ENCODE measurements at regions not wholly inside any gene's neighbourhood (a gene's known extent, or its start where the extent isn't known, plus 50 kb on each side); places are given as distances from the start of the nearest gene placed in this dataset.

DNA sequence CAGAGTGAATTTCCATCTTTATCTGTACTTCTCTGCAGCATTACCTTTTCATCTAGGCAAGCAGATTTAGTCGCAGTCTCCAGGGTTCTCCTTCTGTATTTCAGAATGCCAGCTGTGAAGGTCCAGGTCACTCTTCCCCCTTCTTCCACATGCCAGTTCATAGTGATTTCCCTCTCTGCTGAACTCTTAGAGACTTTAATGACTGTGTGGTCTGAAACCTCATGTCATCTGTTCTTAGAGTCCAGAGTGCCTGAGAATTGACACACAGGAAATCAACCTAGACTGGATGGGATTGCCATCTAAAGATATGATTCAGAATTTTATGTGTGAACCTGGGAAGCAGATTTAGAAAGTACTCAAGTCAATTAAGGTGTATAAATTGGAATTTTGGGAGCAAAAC is 248.1 kb downstream of the TPBG start:
- no peak for DNase-seq (ENCODE audit: low read depth)
- TF ChIP-seq, protein P1, sequence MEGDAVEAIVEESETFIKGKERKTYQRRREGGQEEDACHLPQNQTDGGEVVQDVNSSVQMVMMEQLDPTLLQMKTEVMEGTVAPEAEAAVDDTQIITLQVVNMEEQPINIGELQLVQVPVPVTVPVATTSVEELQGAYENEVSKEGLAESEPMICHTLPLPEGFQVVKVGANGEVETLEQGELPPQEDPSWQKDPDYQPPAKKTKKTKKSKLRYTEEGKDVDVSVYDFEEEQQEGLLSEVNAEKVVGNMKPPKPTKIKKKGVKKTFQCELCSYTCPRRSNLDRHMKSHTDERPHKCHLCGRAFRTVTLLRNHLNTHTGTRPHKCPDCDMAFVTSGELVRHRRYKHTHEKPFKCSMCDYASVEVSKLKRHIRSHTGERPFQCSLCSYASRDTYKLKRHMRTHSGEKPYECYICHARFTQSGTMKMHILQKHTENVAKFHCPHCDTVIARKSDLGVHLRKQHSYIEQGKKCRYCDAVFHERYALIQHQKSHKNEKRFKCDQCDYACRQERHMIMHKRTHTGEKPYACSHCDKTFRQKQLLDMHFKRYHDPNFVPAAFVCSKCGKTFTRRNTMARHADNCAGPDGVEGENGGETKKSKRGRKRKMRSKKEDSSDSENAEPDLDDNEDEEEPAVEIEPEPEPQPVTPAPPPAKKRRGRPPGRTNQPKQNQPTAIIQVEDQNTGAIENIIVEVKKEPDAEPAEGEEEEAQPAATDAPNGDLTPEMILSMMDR (IDR thresholded peaks at IDR 0.05; ENCODE audit: low read length, missing control alignments) = no peak
- no peak overlapping the region for H3K4me3 ChIP-seq (replicated peaks; ENCODE audit: low read depth, low read length)

DNA sequence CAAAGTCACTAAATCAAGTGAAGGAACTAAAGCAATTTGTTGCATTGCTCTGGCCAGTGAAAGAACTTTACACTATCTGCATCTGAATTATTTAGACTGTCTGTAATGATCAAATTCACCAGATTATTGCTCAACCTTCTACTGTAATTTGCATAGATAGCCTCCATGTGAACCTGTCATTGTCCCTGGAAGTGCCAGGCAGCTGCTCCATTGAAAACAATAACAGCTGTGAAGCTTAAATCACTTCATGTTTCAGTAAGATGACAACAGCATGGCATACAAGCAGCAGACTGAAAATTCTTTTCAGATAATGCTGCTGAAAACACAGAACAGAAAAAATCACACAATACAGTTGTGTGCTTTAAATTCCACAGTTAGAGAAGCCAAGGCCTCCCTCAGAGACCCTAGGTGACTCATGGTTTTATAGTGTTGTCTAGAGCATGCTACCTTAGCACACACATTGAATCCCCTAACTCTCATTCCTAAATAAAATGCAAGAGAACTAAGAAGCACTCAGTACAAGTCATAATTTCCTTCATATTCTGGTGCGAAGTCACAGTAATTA is 248.9 kb downstream of the TPBG start:
- TF ChIP-seq, protein P1 (IDR thresholded peaks at IDR 0.05; ENCODE audit: low read length, missing control alignments) = no peak
- H3K4me3 ChIP-seq (replicated peaks; ENCODE audit: low read depth, low read length) = no peak overlapping the region
- peak; percentile 23 for DNase-seq (ENCODE audit: low read depth)

DNA sequence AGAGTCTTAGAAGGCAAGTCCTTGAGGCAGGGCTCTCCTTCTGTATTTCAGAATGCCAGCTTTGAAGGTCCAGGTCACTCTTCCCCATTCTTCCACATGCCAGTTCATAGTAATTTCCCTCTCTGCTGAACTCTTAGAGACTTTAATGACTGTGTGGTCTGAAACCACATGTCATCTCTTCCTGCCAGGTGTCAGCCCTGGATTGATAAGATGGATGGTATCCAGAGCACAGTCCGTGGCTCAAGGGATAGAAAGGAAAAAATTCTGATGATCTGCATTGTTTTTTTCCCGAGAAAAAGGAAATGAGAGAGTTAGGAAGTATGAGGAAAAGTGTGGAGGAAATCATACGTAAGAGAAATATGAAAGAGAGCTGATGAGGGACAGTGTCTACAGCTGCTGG is 250.9 kb downstream of the TPBG start:
- no peak for DNase-seq (ENCODE audit: low read depth)
- no peak overlapping the region for H3K4me3 ChIP-seq (replicated peaks; ENCODE audit: low read depth, low read length)
- TF ChIP-seq, protein P1 (IDR thresholded peaks at IDR 0.05; ENCODE audit: low read length, missing control alignments) = no peak

DNA sequence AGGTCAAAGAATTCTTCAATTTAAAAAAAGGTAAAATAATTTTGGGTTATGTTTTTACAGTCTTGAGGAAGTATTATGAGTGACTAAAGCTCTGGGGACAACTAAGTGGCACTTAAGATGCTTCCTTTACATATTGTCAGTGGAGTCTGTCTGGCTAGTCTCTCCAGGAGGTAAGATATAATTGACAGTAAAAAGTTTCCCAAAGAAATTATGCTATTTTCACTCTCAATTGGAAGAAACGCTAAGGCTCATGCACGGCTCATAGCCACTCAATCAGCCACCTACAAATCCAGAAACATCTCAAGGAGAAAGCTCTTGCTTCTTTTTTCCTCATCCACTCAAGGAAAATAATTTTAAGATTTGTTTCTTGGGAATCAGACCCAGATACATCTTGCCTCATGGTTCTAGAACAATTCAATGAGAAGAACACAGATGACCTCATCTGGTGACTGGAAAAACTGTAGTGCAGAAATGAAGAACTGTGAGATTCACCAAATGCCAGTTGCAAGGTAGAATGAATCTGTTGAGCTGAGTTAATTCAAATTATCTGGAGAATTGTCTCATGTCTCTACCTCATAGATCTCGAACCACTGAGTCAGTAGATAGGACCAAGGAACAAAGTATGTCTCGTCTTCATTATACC is 252.9 kb downstream of the TPBG start:
- H3K4me3 ChIP-seq (replicated peaks; ENCODE audit: low read depth, low read length) = no peak overlapping the region
- TF ChIP-seq, protein P1 (IDR thresholded peaks at IDR 0.05; ENCODE audit: low read length, missing control alignments) = no peak
- peak; percentile 16 for DNase-seq (ENCODE audit: low read depth)

DNA sequence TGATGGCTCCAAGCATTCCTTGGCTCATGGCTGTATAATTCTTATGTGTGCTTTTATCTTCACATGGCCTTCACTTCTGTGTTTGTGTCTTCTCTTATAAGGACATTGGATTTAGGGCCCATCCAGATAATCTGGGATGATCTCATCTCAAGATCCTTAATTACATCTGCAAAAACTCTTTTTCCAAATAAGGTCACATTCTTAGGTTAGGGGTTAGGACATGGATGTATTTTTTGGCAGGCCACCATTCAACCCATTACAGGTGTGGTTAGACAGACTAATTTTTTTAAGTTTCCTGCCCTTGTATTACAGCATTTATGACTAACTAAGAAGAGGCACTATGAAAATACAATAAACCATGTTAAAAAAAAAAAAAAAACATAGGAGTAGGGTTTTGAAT is 254.0 kb downstream of the TPBG start:
- DNase-seq (ENCODE audit: low read depth) = no peak
- TF ChIP-seq, protein P1 (IDR thresholded peaks at IDR 0.05; ENCODE audit: low read length, missing control alignments) = no peak
- no peak overlapping the region for H3K4me3 ChIP-seq (replicated peaks; ENCODE audit: low read depth, low read length)

DNA sequence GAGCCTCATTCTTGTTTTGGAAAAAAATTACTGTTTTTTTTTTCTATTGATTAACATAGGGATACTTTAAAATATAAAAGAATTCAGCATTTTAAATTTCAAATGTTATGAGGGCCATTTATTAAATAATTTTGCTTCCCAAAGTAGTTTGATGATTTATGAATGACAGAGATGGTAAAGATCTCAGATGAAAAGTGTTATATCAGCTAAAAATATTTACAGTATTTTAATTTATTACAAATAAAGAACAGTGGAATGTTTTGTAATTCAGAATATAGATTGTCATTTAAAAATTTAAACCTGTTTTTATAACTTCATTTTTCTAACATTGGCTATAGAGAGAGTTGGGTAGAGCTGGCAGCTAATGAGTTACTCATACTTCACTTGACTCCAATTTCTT is 256.0 kb downstream of the TPBG start:
- no peak overlapping the region for H3K4me3 ChIP-seq (replicated peaks; ENCODE audit: low read depth, low read length)
- TF ChIP-seq, protein P1 (IDR thresholded peaks at IDR 0.05; ENCODE audit: low read length, missing control alignments) = no peak
- DNase-seq (ENCODE audit: low read depth) = no peak

DNA sequence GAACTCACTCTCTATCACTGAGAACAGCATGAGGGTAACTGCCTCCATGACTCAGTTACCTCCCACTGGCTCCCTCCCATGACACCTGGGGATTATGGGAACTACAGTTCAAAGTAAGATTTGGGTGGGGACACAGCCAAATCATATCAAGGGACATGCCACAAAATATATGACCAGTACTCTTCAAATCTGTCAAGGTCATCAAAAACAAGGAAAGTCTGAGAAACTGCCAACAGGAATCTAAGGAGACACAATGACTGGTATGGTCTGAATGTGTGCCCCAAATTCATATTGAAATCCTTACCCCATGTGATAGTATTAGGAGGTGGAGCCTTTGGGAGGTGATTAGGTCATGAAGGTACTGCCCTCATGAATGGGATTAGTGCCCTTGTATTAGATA is 258.8 kb downstream of the TPBG start:
- H3K4me3 ChIP-seq (replicated peaks; ENCODE audit: low read depth, low read length) = no peak overlapping the region
- no peak for DNase-seq (ENCODE audit: low read depth)
- TF ChIP-seq, protein P1 (IDR thresholded peaks at IDR 0.05; ENCODE audit: low read length, missing control alignments) = no peak
